ENCODE measurements at regions not wholly inside any gene's neighbourhood (a gene's known extent, or its start where the extent isn't known, plus 50 kb on each side); places are given as distances from the start of the nearest gene placed in this dataset.
"Not testable (repeated sequence)": the region's sequence is repeated elsewhere in the genome, so short reads cannot be mapped to it uniquely, and the experiment has no call there.

DNA sequence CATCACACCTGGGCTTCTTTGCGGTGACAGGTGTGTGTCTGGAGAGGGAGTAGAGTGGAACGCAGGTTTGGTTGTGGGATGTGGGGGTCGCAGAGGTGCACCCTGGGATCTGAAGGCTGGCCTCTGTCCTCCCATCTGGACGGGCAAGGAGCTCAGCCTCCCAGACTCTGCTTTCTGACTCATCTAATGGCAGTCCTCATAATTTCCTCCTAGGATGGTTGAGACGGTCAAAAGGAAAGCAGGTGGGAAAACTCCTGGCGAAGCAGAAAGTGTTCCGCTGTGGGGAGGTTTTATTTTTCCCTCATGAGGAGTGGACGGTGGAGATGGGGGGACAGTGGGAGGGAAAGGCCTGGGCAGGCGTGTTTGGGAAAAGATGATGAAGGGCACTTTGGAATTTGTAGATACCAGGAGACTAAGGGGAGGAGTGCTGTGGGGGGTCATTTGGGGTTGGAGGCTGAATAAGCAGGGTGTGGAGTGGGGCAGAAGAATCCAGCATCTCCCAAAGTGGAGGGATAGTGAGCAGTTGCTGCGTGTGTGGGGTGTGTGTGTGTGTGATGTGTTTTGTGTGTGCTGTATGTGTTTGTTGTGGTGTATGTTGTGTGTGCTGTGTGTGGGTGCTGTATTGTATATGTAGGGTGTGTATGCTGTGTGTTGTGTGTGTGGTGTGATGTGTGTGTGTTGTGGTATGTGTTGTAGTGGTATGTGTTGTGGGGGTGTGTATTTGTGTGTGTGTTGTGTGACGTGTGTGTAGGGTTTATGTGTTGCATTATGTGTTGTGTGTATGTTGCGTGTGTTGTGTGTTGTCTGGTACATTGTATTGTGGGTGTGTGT is 97.2 kb upstream of the PODXL start:
- in situ Hi-C loops (cut with HindIII; ENCODE audit: low sequenced_read_pairs) = no loop called here

- in situ Hi-C loops (cut with HindIII; ENCODE audit: low sequenced_read_pairs) = no loop called here
These were observed 96.5 kb upstream of the PODXL start for GRCh38 chr7:131652934-131653333.

- in situ Hi-C loops (cut with HindIII; ENCODE audit: low sequenced_read_pairs) = no loop called here
These were observed 95.8 kb upstream of the PODXL start for GRCh38 chr7:131652194-131652593.

- in situ Hi-C loops (cut with HindIII; ENCODE audit: low sequenced_read_pairs) = no loop called here
These were observed 93.5 kb upstream of the PODXL start for GRCh38 chr7:131649879-131650278.

GRCh38 chr7:131649003-131649541 is 92.6 kb upstream of the PODXL start:
- in situ Hi-C loops (cut with HindIII; ENCODE audit: low sequenced_read_pairs) = no loop called here

DNA sequence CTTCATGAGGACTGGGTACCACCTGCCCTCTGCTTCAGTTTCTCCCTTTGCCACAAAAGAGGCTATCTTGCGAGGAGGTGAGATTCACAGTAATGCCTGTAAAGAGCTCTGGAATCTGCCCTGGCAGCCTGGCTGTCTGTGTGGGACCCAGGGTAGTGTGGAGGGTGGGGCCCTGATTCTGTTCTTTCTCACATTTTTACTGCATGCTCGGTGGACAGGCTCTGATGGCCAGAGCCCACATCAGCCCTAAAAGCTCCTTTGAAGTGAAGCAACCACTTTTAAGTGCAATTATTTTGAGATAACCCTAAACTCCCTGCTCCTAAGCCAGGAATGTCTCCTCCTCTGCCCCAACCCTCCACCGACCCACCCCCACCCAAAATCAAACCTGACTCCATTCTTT is 92.1 kb upstream of the PODXL start:
- in situ Hi-C loops (cut with HindIII; ENCODE audit: low sequenced_read_pairs) = no loop called here

DNA sequence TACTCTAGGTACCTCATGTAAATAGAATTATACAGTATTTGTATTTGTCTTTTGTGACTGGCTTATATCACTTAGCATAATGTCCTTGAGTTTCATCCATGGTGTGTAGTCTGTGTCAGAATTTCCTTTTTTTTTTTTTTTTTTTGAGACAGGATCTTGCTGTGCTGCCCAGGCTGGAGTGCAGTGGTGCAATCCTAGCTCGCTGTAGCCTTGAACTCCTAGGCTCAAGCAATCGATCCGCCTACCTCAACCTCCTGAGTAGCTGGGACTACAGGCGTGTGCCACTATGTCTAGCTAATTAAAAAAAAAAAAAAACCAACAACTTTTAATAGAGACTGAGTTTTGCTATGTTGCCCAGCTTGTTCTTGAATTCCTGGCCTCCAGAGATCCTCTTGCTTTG is 89.8 kb upstream of the PODXL start:
- in situ Hi-C loops (cut with HindIII; ENCODE audit: low sequenced_read_pairs) = no loop called here

DNA sequence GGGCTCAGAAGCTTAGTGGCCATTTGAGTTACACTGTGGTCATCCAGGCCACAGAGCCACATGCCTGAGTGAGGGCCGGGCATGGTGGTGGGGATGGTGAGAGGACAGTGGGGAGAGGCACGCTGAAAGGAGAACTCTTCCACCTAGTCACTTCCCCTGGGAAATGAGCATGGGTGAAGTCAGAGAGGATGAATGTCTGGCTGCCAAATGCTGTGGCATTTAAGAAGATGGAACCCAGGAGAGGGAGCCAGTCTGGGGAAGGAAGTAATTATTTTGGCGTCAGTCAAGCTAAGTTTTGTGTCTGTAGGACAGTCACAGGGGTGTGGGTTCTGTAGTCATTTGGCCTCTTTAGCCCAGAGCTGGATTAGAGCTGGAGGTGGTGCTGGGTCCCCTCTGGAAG is 86.0 kb upstream of the PODXL start:
- in situ Hi-C loops (cut with HindIII; ENCODE audit: low sequenced_read_pairs) = loop anchor here (5.0 kb wide), 1 partner anchor 90 kb away; no protein-coding TSS in a partner anchor

DNA sequence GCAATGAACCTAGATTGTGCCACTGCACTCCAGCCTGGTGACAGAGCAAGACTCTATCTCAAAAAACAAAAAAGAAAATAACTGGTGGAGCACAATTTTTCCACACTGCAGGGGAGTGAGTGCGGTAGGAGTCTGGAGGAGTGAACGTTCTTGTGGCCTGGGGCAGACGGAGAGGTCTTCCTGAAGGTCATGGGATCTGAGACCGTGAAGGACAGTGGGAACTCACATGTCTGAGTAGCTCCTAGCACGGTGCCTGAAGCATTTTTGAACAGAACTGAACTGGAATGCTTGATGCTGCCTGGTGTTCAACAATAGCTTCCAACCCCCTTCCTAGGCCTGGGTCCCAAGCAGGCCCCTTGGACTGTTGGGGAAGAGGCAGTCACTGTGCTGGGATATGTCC is 84.3 kb upstream of the PODXL start:
- in situ Hi-C loops (cut with HindIII; ENCODE audit: low sequenced_read_pairs) = loop anchor here (5.0 kb wide), 1 partner anchor 88 kb away; no protein-coding TSS in a partner anchor

DNA sequence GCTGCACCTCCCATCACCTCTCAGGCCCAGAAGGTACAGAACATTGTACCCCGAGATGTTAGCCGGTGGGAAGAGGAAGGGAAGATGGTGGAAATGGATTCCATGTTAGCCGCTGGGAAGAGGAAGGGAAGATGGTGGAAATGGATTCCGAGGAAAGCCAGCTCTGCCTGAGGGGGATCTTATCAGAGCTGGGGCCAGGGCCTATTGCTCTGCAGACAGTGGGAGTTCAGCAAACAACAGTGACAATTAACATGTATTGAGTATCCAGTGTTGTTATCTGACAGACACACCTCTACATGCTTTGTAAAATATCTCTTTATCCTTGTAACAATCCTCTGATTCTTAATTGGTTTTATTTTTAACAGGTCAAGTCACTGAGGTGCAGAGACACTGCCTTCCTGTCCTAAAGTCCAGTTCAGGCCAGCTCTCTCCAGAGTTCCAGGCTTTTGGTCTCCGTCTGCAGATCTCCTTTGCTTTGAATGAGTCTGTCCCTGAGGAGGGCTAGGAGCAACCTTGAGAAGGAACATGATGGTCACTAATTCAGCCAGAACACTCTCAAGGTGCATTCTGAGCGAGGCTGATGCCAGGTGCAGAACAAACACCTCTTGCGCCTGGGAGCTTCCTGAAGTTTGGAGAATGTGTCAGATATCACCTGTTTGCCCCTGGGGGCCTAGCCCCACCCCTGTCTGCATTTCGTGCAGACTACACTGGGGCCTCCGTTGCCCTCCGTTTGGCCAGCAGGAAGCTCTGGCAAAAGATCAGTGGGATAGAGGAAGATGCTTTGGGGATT is 82.4 kb upstream of the PODXL start:
- in situ Hi-C loops (cut with HindIII; ENCODE audit: low sequenced_read_pairs) = no loop called here

DNA sequence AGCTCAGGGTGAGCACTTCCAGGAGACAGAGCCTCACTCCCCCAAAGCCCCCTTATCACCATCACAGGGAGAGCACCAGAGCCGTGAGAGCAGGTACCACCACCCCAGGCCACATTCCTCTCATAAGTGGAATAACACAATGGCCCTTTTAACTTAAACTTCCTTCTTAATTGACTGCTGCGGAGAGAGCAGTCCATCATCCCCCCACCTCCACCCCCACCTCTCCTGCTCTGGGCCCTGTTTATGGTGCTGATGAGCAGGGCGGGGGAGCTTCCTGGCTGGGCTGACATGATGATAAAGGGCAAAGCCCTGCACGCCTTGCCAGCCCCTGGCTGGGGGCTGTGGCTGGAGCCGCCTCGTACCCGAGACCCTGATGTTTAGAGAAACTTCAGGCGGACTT is 81.4 kb upstream of the PODXL start:
- in situ Hi-C loops (cut with HindIII; ENCODE audit: low sequenced_read_pairs) = no loop called here

DNA sequence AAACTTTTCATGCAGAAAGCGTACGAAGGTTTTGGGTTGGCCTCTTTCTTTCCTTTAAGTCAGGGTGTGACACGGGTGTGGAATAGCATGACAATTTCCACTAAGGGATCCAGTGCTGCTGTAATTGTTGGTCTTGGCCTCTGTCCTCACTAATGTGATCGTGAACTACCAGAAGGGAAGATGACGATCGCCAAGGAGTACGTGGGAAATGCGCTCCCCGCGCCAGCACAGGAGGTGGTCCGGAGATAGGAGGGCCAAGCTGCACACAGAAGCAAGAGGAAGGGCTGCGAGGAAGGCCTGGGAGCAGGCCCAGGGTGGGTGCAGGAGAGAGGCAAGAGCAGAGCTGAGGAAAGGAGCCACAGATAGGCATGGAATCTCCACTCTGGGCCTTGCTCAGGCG is 79.7 kb upstream of the PODXL start:
- in situ Hi-C loops (cut with HindIII; ENCODE audit: low sequenced_read_pairs) = no loop called here

- in situ Hi-C loops (cut with HindIII; ENCODE audit: low sequenced_read_pairs) = not testable (repeated sequence)
These were observed 77.8 kb upstream of the PODXL start for GRCh38 chr7:131634197-131634596.

- in situ Hi-C loops (cut with HindIII; ENCODE audit: low sequenced_read_pairs) = no loop called here
These were observed 77.0 kb upstream of the PODXL start for GRCh38 chr7:131633342-131633843.

DNA sequence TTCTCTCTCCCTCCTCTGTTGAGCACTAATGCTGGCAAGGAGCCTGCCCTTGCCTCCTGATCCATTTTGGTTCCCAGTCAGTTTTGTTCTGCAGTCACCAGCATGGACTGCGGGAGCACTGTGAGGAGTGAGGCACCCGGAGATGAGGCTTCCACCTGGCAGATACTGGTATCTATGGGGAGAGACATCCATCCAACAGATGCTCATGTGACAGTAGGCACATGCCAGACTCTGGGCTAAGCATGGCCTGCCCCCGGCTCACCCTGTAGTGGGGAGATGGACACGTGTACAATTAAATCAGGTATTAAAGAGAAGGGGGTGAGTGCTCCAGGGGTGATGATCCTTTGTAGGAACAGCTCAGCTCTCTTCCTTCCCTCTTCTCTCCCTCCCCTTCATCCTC is 74.0 kb upstream of the PODXL start:
- in situ Hi-C loops (cut with HindIII; ENCODE audit: low sequenced_read_pairs) = no loop called here

- in situ Hi-C loops (cut with HindIII; ENCODE audit: low sequenced_read_pairs) = no loop called here
These were observed 72.9 kb upstream of the PODXL start for GRCh38 chr7:131629217-131629882.

GRCh38 chr7:131628634-131629033 is 72.2 kb upstream of the PODXL start:
- in situ Hi-C loops (cut with HindIII; ENCODE audit: low sequenced_read_pairs) = no loop called here

DNA sequence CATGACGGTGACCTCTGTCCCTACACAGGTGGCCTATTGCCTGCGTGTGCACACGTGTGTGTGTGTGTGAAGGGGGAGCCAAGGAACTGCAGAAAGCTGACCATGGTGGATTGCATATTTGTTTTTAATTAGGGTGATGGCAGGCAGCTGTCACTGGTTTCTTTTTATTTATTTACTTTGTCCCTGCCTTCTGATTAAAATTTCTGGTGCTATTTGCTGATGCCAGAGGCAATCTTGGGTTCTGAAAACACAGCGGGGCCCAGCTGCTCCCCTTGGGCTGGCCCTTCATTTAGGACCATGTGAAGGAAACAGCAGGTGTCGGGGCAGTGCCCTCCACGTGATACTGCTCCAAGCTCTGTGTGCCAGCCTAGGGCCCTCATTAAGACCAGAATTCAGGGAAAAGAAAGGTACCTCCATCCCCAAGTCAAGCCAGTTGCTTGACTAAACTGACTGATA is 71.3 kb upstream of the PODXL start:
- in situ Hi-C loops (cut with HindIII; ENCODE audit: low sequenced_read_pairs) = no loop called here

DNA sequence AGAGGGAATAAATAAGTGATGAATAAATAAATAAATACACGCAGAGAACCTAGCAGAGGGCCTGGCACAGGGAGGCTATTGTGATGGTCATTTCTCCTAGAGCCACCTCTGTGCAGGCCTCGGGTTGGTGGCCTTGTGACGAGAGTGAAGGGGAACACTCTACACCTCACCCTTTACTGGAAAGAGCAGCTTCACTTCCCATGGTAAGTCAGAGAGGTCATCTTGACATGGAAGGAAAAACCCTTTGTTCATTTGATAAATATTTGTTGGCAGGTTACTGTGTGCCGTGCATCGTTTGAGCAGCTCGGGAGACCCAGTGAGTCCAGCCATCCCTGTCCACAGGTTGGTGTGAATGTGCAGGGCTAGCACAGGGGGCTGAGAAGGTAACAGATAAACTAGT is 70.2 kb upstream of the PODXL start:
- in situ Hi-C loops (cut with HindIII; ENCODE audit: low sequenced_read_pairs) = no loop called here

- in situ Hi-C loops (cut with HindIII; ENCODE audit: low sequenced_read_pairs) = no loop called here
These were observed 69.5 kb upstream of the PODXL start for GRCh38 chr7:131625817-131626372.

GRCh38 chr7:131625345-131625744 is 68.9 kb upstream of the PODXL start:
- in situ Hi-C loops (cut with HindIII; ENCODE audit: low sequenced_read_pairs) = not testable (repeated sequence)
